ENCODE measurements at regions not wholly inside any gene's neighbourhood (a gene's known extent, or its start where the extent isn't known, plus 50 kb on each side); places are given as distances from the start of the nearest gene placed in this dataset.
A peak's percentile ranks its signal among the peaks of the same experiment; 100 is the strongest.
"Not testable (repeated sequence)": the region's sequence is repeated elsewhere in the genome, so short reads cannot be mapped to it uniquely, and the experiment has no call there.

GRCh38 chr4:155444721-155445120 lies 68.0 kb upstream of the MAP9 start:
- DNase-seq (ENCODE audit: low read depth): no peak

DNA sequence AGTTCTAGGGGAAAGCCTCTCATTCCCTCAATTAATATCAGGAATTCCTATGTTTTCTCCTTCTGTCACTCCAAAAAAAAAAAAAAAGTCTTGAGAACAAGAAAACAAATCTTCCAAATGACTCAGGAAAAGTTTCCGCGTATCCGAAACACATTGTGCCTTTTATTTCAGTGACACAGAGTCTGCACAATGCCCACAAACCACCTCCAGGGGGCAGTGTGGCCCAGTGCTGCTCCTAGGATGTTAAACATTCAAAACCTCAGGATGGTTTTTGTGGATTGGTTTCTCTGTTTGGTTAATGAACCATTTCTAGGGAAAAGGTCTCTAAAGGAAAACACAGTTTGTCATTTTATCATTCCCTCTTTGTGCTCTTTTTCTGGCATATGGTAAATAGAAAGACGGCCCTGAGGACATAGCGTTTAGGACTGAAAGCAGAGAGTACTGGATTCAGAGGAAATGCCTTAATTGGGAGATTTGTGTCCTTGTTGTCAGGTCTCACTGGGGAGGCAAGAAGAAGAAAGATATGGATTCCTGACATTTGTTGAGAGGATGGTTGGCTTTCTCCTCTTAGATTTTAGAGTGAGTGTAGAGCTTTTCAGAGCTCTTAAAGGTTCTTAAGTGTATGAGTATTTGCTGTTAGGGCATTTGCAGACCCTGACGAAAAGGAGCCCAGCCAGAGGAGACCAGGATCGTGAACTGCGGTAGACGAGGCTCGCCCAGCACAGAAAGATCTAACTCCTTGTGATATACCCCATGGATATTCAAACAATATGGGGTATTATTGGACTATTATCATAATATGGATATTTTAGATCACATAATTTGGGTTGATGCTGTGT lies 65.7 kb upstream of the MAP9 start:
- DNase-seq (ENCODE audit: low read depth): peak; percentile 35

DNA sequence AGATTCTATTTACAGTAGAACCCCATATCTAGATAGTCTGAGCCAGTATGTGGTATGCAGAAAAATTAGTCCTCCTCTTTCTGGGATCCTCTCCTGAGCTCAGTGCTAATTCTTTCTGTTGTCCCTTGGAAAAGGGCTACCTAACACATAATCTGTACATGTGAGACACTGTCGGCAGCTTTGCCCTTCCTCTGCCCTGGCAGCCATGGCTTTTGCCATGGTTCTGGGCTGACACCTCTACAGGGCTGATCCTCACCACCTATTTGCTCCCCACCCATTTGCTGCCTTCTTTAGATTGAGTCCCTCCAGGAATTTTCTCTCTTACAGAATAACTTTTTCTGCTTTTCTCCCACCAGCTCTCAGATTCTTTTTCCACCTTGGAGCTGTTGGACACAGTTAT lies 64.7 kb upstream of the MAP9 start:
- no peak for DNase-seq (ENCODE audit: low read depth)

DNA sequence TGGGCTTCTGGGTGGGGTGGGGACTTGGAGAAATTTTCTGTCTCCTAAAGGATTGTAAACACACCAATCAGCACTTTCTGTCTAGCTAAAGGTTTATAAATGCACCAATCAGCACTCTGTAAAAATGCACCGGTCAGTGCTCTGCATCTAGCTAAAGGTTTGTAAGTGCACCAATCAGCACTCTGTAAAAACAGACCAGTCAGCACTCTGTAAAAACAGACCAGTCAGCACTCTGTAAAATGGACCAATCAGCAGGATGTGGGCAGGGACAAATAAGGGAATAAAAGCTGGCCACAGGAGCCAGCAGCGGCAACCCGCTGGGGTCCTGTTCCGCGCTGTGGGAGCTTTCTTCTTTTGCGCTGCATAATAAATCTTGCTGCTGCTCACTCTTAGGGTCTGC lies 63.0 kb upstream of the MAP9 start:
- not testable (repeated sequence) for DNase-seq (ENCODE audit: low read depth)

GRCh38 chr4:155434904-155435303 lies 58.1 kb upstream of the MAP9 start:
- no peak for DNase-seq (ENCODE audit: low read depth)

DNA sequence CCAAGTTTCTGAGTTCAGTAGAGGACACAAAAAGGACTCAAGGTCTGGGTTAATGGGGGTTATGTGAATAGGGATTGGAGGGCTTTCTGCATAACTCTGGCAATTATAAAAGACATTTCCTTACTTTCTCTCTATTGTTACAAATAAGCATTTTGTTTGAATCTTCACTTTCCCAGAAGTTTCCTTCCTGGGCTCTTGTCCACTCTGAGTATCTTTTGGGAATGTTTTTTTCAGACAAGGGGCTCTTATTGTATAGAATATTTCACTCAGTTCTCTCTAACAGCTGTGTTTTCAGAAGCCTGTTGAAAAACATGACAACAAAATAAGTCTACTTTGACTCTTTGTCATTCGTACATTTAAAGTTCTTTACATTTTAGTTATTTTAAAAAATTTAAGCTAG lies 57.6 kb upstream of the MAP9 start:
- no peak for DNase-seq (ENCODE audit: low read depth)

- no peak for DNase-seq (ENCODE audit: low read depth)
Observed at GRCh38 chr4:155433636-155434360, 57.0 kb upstream of the MAP9 start.

- DNase-seq (ENCODE audit: low read depth): no peak
Observed at GRCh38 chr4:155430895-155431795, 54.4 kb upstream of the MAP9 start.

- no peak for DNase-seq (ENCODE audit: low read depth)
Observed at GRCh38 chr4:155428128-155428527, 51.4 kb upstream of the MAP9 start.

- DNase-seq (ENCODE audit: low read depth): no peak
Observed at GRCh38 chr4:155426953-155427352, 50.2 kb upstream of the MAP9 start.
